HG02938 (cell line): ENCODE measurements at regions not wholly inside any gene's neighbourhood (a gene's known extent, or its start where the extent isn't known, plus 50 kb on each side); places are given as distances from the start of the nearest gene placed in this dataset.
"Not testable (repeated sequence)": the region's sequence is repeated elsewhere in the genome, so short reads cannot be mapped to it uniquely, and the experiment has no call there.

Experiments
- ATAC-seq: cut with Tn5 transposase; IDR thresholded peaks from one replicate; pipeline ENCODE4 v1.9.1; 2021; ENCODE audit warnings: mild to moderate bottlenecking, moderate library complexity; ENCODE audit not compliant: unreplicated experiment

DNA sequence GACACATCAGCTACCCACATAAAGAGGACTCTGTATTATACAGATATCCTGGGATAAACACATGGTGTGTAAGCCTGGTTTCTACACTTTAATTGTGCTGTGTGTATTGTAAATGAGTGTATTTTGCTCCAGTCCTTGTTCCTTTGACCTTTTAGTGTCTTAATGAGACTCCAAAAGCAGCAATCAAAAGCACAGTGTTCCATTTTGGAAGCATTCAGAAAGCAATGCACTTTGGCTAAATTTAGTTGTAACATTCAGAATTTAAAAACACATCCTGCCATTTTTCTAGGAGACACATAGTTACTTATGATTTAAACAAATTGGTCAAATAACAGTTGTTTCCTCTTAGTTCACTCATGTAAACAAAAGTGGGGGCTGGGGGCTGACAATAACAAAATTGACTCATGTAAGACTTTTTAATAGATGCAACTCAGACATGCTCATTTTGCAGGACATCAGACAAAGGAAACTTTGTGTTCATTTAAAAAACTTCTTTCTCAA is 122.2 kb downstream of the GPR37 start:
- ATAC-seq, result no peak

DNA sequence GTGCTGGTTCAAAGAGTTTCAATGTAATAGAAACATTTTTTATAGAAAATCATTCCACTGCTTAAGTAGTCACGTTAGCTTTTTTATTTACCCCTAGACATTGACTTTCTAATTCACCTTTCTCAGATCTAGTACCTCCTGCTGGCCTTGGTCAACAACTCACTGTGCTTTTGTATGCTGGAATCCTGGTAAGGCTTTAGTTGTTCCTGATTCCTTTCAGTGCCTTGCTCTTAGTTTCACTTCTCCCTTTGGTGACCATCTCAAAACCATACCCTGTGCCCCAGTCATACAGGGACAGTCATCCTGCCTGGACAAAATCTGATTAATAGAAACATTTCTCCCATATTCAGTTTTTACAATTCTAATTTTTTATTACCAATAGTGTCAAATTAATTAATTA is 130.2 kb downstream of the GPR37 start:
- ATAC-seq, result no peak

DNA sequence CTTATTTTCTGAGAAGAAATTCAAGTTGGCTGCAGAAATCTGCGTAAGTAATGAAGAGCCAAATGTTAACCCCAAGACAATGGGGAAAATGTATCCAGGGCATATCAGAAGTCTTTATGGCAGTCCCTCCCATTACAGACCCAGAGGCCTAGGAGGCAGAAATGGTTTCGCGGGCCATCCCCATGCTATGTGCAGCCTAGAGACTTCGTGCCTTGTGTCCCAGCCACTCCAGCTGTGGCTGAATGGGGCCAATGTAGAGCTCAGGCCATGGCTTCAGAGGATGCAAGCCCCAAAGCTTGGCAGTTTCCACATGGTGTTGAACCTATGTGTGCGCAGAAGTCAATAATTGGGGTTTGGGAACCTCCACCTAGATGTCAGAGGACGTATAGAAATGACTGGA is 131.9 kb downstream of the GPR37 start:
- ATAC-seq, result no peak

DNA sequence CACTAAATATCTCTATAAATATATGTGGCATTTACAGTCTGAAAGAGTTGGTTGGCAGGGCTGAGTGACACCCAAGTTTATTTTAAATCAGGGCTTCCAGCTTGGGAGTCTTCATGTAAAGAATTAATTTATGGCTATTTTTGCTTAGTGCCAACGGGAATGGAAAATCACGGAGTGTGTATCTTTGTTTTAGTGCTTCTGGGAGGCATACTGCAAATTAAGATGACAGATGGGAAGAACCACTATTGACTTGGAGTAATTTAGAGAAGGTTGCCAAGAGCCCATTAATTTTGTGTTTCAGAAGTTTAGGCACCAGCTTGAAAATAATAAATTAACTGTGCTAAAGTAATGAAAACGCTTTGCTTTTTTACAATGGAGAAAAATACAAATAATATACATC is 135.2 kb downstream of the GPR37 start:
- no peak for ATAC-seq

DNA sequence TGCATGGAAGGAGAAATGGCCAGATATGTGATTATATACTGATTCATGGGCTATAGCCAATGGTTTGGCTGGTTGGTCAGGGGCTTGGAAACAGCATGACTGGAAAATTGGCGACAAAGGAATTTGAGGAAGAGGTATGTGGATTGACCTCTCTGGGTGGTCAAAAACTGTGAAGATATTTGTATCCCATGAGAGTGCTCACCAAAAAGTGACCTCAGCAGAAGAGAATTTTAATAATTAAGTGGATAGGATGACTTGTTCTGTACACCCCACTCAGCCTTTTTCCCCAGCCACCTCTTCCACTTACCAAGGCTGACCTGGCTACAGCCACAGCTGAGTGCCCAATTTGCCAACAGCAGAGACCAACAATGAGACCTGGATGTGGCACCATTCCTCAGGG is 146.7 kb downstream of the GPR37 start:
- ATAC-seq, result no peak

DNA sequence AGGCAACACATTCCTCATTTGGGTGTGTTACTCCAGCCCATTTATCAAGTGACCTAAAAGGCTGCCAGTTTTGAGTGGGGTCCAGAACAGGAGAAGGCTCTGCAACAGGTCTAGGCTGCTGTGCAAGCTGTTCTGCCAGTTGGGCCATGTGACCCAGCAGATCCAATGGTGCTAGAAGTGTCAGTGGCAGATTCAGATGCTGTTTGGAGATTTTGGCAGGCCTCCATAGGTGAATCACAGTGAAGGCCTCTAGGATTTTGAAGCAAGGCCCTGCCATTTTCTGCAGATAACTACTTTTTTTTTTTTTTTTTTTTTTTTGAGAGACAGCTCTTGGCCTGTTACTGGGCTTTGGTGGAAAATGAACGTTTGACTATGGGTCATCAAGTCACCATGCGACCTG is 147.5 kb downstream of the GPR37 start:
- ATAC-seq, result not testable (repeated sequence)

DNA sequence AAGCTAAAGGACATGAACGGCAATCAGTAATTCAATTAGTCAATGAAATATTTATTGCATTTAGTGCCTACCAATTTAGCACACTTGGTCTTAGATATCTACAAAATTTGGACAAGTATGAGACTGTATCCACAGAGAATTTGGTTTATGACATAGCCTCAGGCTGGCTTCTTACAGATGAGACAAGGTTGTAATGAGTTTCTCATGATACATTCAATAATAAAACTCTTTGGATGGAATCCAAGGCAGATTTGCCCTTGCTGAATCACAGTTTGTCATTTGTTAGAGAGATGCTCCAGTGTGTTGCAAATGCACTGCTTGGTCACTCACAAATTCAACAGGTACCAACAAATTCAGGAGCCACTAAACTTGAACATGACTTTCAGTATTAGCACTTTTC is 162.5 kb downstream of the GPR37 start:
- ATAC-seq, result no peak

DNA sequence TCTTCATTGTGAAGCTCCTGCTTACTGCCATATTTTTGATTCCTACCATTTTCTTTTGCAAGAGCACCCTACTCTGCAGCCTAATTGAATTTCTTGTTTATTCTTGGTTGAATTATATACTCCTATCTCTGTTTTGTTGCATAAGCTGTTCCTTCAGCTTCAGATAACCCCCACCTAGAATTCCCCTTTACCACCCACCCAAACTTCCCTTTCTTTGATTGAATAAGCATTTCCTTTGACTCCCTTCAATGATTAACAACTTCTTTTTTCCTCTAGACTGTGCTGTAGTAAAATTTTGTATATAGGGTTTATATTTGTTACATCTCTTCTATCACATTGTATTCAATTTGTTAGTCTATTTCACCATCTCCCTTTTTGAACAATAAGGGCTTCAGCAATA is 168.1 kb downstream of the GPR37 start:
- ATAC-seq, result no peak

DNA sequence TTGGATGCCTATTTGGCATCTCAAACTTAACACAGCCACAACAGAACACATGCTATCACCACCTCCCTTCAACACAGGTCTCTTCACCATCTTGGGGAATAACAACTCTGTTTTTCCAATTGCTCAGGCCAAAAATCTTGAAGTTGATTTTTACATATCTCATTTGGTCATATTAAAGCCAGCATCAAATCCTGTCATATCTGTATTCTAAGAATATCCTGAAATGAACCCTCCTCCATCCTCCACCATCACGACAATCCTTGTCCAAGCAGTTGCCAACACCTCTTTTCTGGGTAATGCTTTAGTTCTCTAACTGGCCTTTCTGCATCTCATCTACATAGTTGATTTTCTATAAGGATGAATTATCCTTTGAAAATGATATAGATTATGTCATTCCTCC is 168.7 kb downstream of the GPR37 start:
- no peak for ATAC-seq

DNA sequence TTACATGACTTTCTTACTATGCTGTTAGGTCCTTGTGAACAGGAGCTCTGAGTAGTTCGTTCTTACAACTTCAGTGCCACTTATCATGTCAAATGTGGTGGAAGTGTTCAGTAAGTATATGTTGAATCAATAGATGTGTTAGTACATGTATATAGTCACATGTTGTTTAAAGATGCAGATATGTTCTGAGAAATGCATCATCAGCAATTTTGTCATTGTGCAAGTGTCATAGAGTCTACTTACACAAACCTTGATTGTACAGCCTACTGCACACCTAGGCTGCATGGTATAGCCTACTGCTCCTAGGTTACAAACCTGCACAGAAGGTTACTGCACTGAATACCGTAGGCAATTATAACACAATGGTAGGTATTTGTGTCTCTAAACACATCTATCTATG is 174.8 kb downstream of the GPR37 start:
- ATAC-seq, result no peak

DNA sequence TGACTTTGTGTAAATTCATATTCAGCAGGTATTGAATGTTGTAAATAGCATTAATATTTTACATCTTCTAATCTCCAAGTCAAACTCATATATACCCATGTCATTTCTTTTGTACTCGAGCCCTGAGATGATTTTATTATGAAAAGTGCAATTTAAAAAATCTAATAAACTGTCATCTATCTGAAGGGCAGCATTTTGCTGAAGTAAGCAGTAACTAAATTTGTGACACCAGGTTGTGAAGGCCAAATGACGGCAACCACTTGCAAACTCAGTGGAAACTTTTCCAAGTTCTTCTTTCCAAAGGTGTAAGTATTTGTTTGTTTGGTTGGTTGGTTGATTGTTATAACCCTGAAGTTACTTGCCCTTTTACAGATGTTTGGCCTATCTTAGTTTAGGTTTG is 188.3 kb downstream of the GPR37 start:
- no peak for ATAC-seq

DNA sequence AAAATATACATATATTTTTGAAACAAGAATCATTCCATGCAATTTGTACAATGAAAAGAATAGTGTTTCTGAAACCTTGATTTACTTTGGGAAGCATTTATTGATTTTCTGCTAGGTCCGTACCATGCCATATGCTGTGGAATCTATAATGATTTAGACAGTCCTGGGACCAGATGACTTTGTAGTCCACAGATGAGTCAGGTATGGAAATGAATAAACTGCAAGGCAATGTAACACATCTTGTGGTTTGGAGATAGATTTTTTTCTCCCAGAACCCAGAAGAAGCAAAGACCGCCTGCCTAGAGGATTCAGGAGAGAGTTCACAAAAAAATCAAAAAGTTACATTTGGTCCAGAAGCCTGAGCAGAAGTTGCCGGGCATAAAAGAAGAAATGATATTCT is 190.4 kb downstream of the GPR37 start:
- ATAC-seq, result no peak

DNA sequence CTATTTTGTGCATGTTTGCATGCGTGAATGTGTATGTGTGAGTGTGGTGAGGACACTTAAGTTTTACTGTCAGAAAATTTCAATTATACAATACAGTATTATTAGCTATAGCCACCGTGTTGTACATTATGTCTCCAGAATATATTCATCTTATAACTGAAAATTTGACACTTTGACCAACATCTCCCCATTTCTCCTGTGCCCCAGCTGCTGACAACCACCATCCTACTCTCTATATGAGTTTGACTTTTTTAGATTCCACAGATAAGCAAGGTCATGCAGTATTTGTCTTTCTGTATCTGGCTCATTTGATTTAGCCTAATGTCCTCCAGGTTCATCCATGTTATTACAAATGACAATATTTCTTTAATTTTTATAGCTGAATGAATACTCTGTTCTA is 195.0 kb downstream of the GPR37 start:
- no peak for ATAC-seq

DNA sequence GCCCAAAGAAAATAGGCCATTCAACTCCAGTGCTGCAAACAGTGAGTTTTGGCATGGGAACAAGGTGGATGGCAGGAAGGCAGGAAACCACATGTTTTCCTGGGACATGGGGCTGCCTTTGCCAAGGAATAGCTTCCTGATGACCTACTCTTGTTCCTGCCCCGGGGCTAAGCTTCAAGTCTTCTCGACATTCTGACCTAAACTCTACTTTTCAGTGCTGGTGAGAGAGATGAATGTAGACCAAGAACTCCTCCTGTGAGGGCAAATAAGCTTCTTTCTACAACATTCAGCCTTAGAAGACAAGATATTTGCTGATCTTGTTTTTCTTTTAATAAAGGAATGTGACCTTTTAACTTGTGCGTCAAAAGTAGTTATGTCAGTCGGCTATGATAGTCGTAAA is 199.0 kb downstream of the GPR37 start:
- no peak for ATAC-seq

DNA sequence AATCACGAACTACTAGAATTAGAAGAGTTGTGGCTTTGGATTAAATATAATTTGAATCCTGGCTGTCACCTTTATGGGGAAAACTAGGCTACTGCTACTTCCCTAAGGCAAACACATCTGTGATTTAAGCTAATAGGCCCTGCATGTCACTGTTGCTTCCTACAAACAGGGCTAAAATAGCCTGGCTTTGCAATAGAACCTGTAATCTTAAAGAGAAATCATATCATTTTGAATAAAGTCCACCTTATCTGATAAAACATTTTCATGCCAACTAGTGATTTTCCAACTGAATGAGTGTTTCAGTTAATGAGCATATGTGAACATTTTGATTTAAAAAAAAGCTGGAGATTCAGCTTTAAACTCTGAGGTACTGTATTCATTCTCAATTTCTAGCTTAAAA is 208.0 kb downstream of the GPR37 start:
- no peak for ATAC-seq

DNA sequence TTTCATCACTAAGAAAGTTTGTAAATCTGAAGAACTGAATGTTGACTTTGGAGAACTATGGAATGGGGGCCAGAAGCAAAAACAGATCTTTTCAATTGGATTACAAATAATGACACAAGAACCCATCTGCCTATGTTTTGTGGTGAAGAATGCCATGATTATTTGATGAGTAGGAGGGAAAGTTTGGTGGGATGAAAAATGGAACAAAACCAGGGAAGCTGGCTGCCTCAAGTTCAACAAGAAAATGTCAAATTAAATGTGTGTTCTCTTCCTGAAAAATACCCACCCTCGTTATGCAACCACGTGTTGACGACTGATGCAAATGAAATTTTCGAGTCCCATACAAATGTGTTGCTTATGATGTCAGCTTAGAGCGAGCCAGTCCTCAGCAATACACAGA is 208.5 kb downstream of the GPR37 start:
- ATAC-seq, result no peak

DNA sequence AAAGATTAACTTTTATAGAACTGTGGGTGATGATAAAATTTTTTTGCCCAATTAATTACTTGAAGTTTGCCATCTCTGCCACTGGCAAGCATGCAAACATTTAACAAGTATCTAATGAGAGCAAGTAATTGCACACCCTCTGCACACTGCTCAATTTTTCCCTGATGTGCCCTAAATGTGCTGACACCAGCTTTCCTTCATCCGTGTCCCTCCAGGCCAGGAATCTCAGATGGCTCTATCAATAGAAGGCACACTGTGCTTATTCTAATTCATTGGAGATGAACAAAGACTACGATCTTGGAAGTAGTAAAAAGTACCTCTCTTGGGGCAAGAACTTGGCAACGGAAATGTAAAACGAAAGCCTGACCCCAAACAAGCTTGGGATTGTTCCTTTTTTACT is 212.1 kb downstream of the GPR37 start:
- no peak for ATAC-seq

DNA sequence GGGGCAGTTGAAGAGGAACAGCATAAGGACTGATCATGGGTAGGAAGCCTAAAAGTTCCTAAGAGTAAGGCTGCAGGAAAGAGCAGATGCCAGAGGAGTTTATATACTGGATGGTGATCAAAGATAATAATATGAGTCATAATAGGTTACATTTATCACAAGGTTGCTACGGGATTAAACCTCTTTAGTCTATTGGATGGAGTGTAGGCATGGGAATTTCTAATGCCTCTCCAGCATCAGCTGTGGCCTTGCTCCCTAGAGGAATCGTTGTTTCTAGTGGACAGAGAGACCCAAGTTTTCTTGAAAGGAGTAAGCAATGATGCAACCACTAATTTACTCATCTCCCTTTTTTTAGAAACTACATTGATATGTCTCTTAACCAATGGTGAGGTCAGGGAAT is 213.4 kb downstream of the GPR37 start:
- ATAC-seq, result no peak

DNA sequence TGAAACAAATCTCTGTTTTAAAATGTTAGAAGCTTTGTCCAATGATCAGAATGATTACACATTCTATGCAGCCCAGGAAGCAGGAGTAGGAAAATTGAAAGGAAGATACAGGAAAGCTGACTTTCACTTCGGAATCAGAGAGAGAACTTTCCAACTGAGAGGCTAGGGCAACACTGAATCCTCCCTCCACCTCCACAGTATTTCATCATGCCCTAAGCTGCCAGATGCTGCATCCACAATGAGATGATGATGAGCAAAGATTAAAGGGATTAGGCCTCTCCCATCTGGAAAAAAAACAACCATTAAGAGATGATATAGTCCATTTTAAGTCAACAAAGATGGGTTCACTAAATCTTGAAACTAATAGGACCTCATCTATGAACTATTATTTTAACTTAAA is 215.6 kb downstream of the GPR37 start:
- ATAC-seq, result no peak

DNA sequence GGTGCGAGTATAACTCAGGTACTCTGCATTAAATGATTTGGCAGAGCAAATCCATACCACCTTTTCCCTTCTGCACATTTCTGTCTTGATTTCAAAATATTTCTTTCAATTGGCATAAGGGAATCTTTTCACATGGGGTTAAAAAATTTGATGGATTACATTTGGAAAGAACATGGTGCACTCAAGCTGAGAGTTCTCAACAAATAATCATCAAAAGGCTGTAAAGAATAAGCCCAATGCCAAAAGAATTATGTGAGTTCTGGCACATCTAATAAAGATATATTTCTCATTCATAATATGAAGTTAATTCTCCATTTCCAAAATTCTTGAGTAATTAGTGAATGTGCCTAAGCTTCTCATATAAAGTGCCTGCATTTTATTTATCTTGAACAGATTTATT is 223.1 kb downstream of the GPR37 start:
- no peak for ATAC-seq

DNA sequence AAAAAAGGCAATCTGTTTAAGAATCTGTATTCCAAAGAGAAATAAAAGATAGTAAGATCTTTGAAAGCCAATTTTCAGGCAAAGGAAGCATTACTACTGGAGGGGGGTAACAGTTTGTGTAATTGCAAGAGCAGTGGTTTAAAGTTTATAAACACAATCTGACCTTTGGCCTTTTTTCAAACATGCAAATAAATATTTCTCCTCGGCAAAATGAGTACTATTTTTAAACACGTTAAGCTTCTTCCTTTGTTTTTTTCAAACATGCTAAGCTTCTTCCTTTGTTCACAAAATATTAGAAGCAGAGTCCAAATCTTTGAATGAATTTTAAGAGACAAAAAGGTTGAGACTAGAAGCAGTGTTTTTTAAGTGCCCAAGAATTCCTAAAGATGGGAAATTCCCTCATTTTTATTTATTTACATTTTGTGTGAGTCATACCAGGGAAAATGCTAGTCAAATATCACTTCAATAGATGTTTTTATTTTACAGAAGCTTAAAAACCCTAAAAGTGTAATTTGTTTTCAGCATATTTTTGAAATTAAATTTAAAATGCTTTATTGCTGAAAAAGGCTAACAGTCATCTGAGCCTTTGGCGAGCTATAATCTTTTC is 229.3 kb downstream of the GPR37 start:
- ATAC-seq, result no peak

DNA sequence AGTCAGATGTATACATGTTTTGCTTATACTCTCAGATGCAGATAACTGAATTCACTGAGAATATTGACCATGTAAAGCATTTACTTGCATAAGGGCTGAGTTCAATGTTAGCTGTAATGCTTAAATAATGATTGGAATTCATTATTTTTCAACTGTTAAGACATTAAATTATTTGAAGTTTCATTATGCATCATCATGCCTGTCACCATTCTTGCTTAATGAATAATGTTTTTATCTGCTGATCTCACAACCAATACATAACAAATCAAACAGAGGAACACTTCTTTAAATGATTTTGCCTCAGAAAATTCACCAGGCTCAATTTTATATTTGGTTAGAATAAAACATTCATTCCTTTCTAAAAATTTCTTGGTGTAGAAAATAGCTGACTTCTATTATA is 233.4 kb downstream of the GPR37 start:
- ATAC-seq, result no peak

DNA sequence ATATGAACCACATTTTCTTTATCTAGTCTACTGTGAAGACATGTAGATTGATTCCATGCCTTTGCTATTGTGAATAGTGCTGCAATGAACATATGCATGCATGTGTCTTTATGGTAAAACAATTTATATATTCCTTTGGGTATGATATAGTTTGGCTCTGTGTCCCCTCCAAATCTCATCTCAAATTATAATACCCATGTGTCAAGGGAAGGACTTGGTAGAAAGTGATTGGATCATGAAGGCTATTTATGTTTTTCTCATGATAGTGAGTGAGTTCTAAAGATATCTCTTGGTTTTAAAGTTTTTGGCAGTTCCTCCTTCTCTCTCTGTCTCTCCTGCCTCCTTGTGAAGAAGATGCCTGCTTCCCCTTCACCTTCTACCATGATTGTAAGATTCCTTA is 248.7 kb downstream of the GPR37 start:
- ATAC-seq, result no peak
